Neural progenitor cell (in vitro differentiated cells): ENCODE measurements at regions not wholly inside any gene's neighbourhood (a gene's known extent, or its start where the extent isn't known, plus 50 kb on each side); places are given as distances from the start of the nearest gene placed in this dataset.

Source experiments
- CTCF ChIP-seq: fragments of 200-600 bp; sonication (generic); IDR thresholded peaks from 2 replicates; pipeline ENCODE4 v1.5.1; 2017; ENCODE audit warnings: antibody characterized with exemption, mild to moderate bottlenecking
- EZH2 ChIP-seq: fragments of 200-600 bp; sonication (generic); IDR thresholded peaks from 2 replicates; pipeline ENCODE4 v1.6.1; 2017; ENCODE audit warnings: antibody characterized with exemption, mild to moderate bottlenecking, moderate library complexity
- EZH2phosphoT487 ChIP-seq: fragments of 200-600 bp; sonication (generic); IDR thresholded peaks from 2 replicates; pipeline ENCODE4 v1.6.1; 2017; ENCODE audit warnings: antibody characterized with exemption

DNA sequence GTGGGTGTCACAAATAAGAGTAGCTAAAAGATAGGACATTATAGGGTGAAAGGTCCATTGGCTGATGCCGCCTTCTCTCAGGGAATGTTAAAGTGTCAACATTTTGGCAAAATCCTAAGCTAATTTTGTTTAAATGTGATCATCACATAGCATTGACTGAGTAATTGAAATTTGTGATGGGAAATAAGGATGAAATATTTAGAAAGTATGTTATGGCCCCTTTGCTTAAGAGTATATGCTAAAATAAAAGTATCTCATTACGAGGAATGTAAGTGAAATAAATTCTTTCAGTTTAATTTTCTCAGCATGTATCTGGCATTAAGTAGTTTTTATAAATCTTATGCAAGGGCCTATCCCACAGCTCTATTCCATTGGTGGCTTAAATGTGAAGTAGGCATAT, 229.2 kb downstream of the PRL start:
- TF ChIP-seq CTCF (no peak), EZH2 (no peak), EZH2phosphoT487 (no peak)
